HG03135 (cell line): ENCODE measurements at regions not wholly inside any gene's neighbourhood (a gene's known extent, or its start where the extent isn't known, plus 50 kb on each side); places are given as distances from the start of the nearest gene placed in this dataset.
A peak's percentile ranks its signal among the peaks of the same experiment; 100 is the strongest.

ENCODE experiments used
- ATAC-seq: cut with Tn5 transposase; IDR thresholded peaks from one replicate; pipeline ENCODE4 v1.9.1; 2021; ENCODE audit warnings: mild to moderate bottlenecking, moderate library complexity; ENCODE audit not compliant: unreplicated experiment

GRCh38 chrX:97666890-97667289 is 783.2 kb downstream of the RPA4 start:
- no peak for ATAC-seq

- no peak for ATAC-seq
Measured at GRCh38 chrX:97668126-97668525, 784.4 kb downstream of the RPA4 start.

DNA sequence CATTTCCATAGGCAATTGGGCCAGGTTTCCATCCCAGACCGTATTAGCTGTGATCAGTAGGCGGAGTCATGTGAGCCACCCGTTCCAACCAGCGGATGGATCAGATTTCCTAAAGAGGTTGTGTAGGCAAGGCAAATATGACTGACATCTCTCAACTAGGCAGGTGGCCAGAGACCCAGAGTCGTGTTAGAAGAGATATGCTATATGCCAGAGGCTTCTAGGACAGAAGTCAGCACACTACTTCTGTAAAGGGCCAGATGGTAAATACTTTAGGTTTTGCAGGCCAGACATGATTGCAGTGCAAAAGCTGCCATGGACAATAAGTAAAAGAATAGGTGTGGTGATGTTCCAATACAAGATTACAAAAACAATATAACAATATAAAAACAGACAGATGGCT is 788.4 kb downstream of the RPA4 start:
- no peak for ATAC-seq

DNA sequence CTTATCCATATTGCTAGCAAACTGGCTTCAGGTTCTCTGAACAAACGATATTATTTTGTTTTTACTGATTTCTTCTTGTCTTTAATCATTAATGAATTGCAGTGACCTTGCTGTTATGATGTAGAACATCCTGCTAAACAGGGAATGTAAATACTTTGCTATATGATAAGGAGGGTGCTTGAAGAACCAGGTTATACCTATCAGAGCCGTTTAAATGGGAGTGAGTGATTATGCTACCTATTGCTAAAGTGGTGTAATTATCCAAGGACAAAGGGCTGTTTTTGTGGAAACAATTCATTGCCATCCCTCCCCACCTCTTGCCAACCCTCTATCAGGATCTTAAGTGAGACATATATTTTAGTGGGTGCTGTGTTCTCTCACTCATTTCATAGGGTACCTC is 788.9 kb downstream of the RPA4 start:
- ATAC-seq = no peak

DNA sequence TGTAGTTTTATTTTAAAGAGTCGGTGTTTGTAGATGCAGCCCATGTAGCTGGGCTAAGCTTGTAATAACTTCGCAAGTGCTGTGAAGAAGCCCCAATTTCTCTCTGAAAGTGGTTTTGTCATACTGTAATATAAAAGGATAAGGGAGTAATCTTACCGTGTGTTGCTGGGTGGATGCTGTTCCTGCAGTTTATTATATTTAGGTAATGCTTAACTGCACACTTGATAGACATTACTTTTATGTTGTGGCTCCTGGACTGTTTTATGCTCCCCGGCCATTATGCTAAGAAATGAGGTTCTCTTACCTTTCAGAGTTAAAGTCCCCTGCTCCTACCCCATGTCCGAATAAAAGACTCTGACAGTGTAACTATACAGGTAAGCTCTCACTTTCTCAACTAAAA is 789.4 kb downstream of the RPA4 start:
- ATAC-seq = no peak

DNA sequence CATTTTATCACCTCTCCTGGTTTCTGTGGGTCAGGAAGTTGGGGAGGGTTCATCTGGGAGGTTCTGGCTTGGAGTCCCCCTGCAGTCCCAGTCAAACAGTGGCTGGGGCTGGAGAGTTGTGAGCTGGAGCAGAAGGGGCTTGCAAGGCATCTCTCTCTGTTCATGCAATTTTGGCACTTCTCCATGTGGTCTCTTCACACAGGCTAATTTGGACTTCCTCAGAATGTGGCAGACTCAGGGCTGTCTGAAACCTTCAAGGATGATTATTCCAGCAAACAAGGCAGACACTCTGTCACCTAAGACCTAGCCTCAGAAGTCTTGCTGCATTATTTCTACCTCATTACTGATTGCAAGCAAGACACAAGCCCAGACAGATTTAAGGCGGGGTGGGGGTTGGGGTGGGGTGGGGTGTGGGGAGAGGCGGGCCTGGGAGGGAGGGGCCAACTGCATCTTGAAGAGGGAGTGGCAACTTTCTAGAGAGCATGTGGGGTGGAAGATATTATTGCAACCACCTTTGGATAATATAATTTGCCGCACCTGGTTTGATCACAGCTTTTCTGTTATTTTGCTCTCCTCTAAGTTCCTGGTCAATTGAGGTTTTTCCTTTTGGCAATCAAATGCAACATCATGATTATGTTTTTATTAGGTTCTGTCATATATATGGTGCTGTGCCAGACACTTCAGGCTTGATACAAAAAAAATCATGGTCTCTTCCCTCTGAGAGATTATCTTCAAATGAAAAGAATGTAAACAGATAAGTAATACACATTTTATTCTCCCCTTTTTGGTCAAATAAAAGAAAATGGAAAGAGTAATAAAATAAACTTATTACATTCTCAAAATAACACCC is 799.5 kb downstream of the RPA4 start:
- no peak for ATAC-seq

DNA sequence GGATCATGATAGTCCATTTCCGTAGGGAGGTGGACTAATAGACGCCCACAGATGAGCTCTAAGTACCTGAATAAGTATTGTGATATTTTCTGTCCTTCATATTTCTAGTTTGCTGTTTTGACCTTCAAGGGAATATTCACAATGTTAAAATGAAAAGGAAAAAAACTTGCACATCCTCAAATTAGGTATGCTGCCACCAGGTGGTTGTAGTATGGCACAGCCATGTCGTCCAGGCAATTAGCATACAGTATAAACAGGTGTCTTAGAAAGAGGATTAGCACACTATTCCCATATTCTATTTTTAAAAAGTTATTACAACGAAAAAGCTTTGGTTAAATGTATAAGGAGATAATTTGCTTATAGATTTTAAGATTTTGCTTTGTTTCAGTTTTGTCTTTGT is 802.0 kb downstream of the RPA4 start:
- ATAC-seq = peak; percentile 65

GRCh38 chrX:97691901-97692455 is 808.3 kb downstream of the RPA4 start:
- no peak for ATAC-seq

GRCh38 chrX:97692575-97692974 is 808.9 kb downstream of the RPA4 start:
- no peak for ATAC-seq

DNA sequence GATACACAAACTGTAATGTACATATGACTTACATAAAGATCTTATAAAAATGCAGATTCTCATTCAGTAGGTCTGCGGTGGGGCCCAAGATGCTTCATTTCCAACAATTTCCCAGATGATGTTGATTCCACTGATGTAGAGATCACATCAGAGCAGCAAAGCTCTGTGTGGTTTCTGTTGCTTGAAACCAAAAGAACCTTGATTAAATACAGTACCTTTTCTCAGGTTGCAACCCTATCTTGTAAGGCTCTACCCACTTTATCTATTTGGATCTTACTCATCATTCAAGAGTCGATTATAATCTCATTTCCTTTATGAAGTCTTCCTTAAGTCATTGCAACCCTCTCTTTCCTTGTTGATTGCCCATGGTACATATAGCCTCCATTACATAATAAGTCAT is 816.8 kb downstream of the RPA4 start:
- no peak for ATAC-seq

GRCh38 chrX:97704474-97704873 is 820.8 kb downstream of the RPA4 start:
- ATAC-seq = no peak

GRCh38 chrX:97704881-97705280 is 821.2 kb downstream of the RPA4 start:
- ATAC-seq = no peak

- ATAC-seq = no peak
Measured at GRCh38 chrX:97705936-97706335, 822.2 kb downstream of the RPA4 start.

GRCh38 chrX:97714072-97714471 is 830.4 kb downstream of the RPA4 start:
- ATAC-seq = no peak

- ATAC-seq = no peak
Measured at GRCh38 chrX:97728215-97728614, 844.5 kb downstream of the RPA4 start.

DNA sequence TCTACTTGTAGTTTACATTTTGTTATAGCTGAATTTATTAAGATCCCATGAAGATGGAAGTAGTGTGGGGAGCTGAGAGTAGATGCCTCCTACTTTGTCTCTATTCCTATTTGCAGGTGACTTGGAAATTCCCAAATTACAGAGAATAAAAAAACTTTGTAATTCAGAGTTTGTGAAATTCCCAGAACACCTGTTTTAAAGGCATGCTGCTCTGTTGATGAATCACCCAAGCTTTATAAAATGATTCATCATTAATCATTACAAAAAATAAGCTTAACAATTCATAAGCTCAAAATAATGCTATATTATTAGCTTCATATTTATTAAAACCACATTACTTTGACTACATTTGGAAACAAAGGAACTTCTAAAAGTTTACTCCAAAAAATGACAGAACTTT is 856.3 kb downstream of the RPA4 start:
- no peak for ATAC-seq

DNA sequence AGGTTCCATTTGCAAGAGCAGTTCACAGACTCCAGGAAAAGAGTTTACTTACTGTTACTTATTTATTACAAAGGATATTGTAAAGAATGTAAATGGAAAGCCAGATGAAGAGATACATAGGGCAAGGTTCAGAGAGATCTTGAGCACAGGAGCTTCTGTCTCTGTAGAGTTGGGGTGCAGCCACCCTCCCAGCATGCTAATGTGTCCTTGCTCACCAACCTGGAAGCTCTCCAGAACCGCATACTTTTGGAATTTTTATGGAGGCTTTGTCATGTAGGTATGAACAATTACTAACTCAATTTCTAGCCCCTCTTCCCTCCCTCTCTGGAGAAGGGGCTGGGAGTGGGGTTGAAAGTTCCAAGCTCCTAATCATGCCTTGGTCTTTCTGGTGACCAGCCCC is 857.2 kb downstream of the RPA4 start:
- no peak for ATAC-seq

- no peak for ATAC-seq
Measured at GRCh38 chrX:97743014-97743413, 859.3 kb downstream of the RPA4 start.

DNA sequence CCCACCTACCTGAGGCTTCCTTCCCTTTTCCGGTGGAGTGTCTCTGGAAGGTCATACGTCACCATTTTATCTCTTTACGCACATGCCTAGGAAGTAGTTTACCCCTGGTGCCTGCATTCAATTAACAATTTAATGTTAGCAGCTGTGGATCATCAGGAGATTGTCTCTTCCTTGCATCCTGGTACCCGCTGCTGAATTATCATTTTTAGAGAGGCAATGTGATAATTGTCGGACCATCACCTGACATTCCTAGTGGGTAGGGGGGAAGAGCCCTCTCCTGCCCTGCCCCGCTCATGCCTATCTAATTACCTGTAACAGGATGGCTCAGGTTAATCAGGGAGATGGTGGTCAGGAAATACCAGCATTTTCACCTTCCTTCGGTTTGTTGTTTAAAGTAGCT is 863.6 kb downstream of the RPA4 start:
- no peak for ATAC-seq

GRCh38 chrX:97751016-97751415 is 867.3 kb downstream of the RPA4 start:
- no peak for ATAC-seq

DNA sequence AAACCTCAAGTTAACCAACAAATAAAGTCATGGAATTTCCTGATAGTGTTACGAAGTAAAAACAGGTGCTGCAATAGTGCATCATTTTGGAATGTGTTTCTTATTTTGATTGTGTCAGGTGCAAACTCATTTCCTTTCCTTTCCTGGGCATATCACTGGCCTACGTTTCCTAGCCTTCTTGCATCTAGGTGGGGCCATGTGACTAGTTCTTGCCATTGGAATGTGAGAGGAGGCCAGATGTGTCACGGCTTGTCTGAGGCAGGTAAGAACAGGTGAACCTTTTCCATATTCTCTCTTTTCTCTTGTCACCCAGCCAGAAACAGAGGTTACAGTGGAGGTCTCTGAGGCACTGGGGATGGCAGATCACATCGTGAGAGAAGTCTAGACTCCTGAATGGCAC is 868.0 kb downstream of the RPA4 start:
- no peak for ATAC-seq

DNA sequence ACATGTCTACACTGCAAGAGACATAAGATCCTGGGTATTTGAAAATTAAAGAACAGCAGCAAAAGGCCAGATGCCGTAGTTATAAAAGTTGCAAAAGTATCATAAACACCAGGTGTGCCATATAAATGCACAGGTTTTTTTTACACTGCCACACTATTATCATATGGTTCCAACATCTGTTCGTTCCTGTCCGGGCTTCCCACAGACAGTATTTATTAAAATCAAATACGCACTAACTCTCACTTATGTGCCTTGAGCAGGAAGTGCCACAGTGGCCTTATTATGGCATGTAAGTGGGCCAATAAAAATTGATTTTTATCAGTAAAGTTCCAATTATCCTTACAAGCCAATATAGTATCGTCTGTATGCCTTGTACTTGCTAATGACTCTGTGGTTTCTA is 873.2 kb downstream of the RPA4 start:
- ATAC-seq = no peak

DNA sequence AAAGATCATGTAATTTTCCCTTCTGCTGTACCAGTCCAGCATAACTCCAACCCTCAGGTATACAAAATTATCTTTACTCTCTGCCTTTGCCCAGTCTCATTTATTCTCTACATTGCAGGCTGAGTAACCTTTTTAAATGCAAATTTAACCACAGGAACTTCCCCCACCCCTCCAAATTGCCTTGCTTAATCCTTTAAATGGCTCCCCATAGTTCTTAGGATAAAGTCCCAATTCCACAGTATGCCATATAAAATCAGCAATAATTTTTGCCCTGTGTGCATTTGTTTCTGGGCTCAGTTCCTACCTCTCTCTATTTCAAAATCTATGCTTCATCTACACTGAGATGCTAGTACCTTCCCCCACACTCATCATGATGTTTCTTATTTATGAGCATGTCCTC is 879.7 kb downstream of the RPA4 start:
- ATAC-seq = no peak
